ENCODE measurements at regions not wholly inside any gene's neighbourhood (a gene's known extent, or its start where the extent isn't known, plus 50 kb on each side); places are given as distances from the start of the nearest gene placed in this dataset.
"Not testable (repeated sequence)": the region's sequence is repeated elsewhere in the genome, so short reads cannot be mapped to it uniquely, and the experiment has no call there.

DNA sequence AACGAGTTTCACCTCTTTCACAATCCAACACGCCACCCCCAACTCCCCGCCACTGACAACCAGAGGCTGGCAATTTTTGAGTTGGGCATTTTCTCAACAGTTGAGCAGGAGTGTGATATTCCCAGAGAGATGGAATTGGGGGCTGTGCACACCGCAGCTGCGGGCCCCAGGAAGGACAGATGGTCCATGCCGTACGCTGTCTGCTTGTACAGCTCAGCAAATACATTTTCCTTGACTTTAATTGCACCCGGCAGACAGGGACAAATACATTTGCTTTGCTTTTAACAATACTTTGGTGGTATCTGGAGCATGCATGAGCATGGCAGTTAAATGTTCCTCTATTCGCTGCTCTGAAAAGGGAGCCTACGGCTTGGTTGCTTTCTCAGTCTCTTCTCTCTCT lies 354.2 kb upstream of the DPP6 start:
- H3K4me1 Mint-ChIP-seq (ENCODE audit: low read depth), result no peaks in the 10 kb centered on the region
- H3K36me3 Mint-ChIP-seq (ENCODE audit: low read depth), result no peaks in the 10 kb centered on the region
- TF ChIP-seq, protein P1, sequence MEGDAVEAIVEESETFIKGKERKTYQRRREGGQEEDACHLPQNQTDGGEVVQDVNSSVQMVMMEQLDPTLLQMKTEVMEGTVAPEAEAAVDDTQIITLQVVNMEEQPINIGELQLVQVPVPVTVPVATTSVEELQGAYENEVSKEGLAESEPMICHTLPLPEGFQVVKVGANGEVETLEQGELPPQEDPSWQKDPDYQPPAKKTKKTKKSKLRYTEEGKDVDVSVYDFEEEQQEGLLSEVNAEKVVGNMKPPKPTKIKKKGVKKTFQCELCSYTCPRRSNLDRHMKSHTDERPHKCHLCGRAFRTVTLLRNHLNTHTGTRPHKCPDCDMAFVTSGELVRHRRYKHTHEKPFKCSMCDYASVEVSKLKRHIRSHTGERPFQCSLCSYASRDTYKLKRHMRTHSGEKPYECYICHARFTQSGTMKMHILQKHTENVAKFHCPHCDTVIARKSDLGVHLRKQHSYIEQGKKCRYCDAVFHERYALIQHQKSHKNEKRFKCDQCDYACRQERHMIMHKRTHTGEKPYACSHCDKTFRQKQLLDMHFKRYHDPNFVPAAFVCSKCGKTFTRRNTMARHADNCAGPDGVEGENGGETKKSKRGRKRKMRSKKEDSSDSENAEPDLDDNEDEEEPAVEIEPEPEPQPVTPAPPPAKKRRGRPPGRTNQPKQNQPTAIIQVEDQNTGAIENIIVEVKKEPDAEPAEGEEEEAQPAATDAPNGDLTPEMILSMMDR (IDR thresholded peaks at IDR 0.05), result no peak
- no peak overlapping the region for H3K4me3 Mint-ChIP-seq
- intact Hi-C loops (cut with micrococcal nuclease), result no loop called here
- no peaks in the 10 kb centered on the region for H3K27me3 Mint-ChIP-seq
- H3K9me3 Mint-ChIP-seq, result peaks cover 2% of the 10 kb centered on the region
- POLR2A ChIA-PET, result no interaction called here
- DNase-seq (no peak), ATAC-seq (no peak)
- CTCF ChIA-PET, result no interaction called here
- no peak overlapping the region for H3K27ac Mint-ChIP-seq

DNA sequence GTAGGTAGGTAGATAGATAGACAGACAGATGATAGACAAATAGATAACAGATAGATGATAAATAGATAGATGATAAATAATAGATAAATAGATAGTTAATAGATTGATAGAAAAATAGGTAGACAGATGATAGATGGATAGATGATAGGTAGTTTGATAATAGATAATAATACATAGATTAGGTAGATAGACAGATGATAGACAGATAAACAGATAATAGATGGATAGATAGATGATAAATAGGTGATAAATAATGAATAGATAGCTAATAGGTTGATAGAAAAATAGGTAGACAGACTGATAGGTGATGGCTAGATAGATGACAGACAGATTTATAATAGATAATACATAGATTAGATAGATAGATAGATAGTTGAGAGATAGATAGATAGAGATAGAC lies 350.5 kb upstream of the DPP6 start:
- peaks cover 2% of the 10 kb centered on the region for H3K9me3 Mint-ChIP-seq
- ChIA-PET CTCF (no interaction called here), POLR2A (no interaction called here)
- TF ChIP-seq, protein P1 (IDR thresholded peaks at IDR 0.05), result no peak
- no peak for ATAC-seq
- H3K27ac Mint-ChIP-seq, result no peak overlapping the region
- no peaks in the 10 kb centered on the region for H3K27me3 Mint-ChIP-seq
- no peaks in the 10 kb centered on the region for H3K36me3 Mint-ChIP-seq (ENCODE audit: low read depth)
- DNase-seq, result no peak
- intact Hi-C loops (cut with micrococcal nuclease), result no loop called here
- no peak overlapping the region for H3K4me3 Mint-ChIP-seq
- H3K4me1 Mint-ChIP-seq (ENCODE audit: low read depth), result no peaks in the 10 kb centered on the region

DNA sequence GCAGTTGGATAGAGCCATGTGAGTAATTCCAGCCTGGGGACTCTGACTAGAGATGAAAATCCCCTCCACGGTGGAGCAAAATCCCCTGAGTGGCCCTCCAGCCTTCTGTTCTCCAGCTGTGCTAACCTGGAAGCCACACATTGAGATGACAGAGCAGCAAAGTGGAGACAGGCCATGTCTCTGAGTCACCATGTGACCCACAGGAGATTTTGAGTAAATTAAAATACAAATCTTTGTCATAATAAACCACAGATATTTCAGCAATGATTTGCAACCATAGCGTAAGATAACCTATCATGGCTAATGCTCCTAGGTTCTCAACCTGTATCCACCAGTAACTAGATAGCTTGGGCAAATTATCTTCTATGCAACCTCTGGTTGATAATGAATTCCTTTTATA lies 328.3 kb upstream of the DPP6 start:
- H3K36me3 Mint-ChIP-seq (ENCODE audit: low read depth); intact Hi-C loops (cut with micrococcal nuclease); H3K9me3 Mint-ChIP-seq; ATAC-seq; H3K4me1 Mint-ChIP-seq (ENCODE audit: low read depth); H3K4me3 Mint-ChIP-seq; POLR2A ChIA-PET; CTCF ChIA-PET; H3K27ac Mint-ChIP-seq; DNase-seq; H3K27me3 Mint-ChIP-seq: not testable (repeated sequence)

DNA sequence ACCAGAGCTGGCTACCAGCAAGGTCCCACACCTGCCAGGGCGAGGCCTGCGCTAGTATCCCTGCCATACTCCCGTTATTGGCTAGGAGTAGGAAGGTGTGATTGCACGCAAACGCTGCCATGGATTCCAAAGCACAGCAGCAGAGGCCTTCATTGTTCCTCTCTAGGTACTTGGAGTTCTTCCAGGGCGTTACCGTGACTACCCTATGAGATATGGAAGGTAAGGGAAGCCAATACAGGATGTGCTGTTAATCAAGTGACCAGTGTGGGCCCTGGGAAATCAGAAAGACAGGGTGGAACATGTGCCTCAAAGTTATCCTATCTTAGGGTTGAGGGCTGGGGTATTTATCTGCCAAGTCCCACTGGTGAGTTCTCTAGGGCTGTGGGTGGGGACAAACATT lies 320.7 kb upstream of the DPP6 start:
- H3K9me3 Mint-ChIP-seq; H3K4me3 Mint-ChIP-seq; H3K27ac Mint-ChIP-seq; H3K4me1 Mint-ChIP-seq (ENCODE audit: low read depth); CTCF ChIA-PET; intact Hi-C loops (cut with micrococcal nuclease); POLR2A ChIA-PET; ATAC-seq; H3K36me3 Mint-ChIP-seq (ENCODE audit: low read depth); DNase-seq; H3K27me3 Mint-ChIP-seq: not testable (repeated sequence)

DNA sequence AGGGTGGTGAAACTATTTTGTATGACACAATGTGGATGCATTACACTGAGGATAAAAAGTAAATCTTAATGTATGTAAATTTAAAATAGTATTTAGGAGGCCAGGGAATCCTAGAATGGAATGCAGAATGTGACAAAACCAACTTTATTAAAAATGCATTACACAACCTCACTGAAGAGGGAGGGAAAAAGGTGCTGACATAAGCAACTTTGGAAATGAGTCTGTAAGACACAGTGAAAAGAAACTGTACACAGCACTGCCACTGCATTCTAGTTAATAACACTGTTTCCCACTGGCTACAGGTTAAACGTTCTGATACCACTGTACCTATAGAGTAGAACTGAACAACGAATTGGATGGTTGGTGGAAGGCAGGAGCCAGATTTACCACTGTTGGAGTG lies 308.8 kb upstream of the DPP6 start:
- intact Hi-C loops (cut with micrococcal nuclease); DNase-seq; H3K36me3 Mint-ChIP-seq (ENCODE audit: low read depth); H3K27me3 Mint-ChIP-seq; CTCF ChIA-PET; H3K4me1 Mint-ChIP-seq (ENCODE audit: low read depth); POLR2A ChIA-PET; ATAC-seq; H3K4me3 Mint-ChIP-seq; H3K27ac Mint-ChIP-seq: not testable (repeated sequence)
- H3K9me3 Mint-ChIP-seq, result peaks cover 13% of the 10 kb centered on the region

DNA sequence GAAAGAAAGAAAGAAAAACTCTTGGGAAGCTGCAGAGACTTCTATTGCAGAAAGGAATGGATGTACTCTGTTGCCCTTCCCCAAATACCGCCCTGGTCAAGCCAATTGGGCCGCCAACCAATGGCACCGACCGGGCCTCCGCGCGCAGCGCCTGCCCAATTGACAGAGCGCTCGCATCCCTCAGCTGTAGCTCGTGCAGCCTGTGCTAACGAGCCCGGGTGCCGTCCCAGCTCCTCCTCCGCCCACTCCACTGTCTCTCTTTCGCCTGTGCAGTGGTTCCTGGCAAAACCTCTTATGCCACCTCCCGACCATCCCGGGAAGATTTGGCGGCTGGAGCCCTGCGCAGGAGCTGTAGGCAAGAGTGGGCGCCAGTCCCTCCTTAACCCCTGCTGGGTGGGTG lies 304.2 kb upstream of the DPP6 start:
- H3K27me3 Mint-ChIP-seq; ATAC-seq; POLR2A ChIA-PET; DNase-seq; H3K4me3 Mint-ChIP-seq; intact Hi-C loops (cut with micrococcal nuclease); H3K27ac Mint-ChIP-seq; CTCF ChIA-PET; H3K4me1 Mint-ChIP-seq (ENCODE audit: low read depth); H3K36me3 Mint-ChIP-seq (ENCODE audit: low read depth): not testable (repeated sequence)
- H3K9me3 Mint-ChIP-seq, result peaks cover 11% of the 10 kb centered on the region

DNA sequence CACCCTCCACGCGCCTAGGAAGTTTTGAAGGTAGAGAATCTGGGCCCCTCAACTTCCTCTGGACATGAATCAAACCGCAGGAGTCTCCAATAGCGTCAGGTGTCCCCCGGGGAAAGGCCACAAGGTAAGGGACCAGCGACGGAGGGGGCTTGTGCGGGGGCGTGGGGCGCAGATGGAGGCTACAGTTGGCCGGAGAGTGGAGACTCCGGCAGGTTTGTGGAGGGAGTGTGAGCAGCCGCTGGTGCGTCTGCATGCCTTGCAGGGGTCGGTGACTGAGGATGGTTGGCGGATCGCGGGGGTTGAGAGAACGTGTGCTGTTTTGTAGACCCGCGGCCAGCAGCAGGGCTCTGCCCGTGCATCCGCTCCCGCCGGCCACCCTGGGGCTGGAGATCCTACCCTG lies 303.3 kb upstream of the DPP6 start:
- H3K27ac Mint-ChIP-seq; H3K27me3 Mint-ChIP-seq; DNase-seq; H3K4me3 Mint-ChIP-seq; intact Hi-C loops (cut with micrococcal nuclease); H3K4me1 Mint-ChIP-seq (ENCODE audit: low read depth); CTCF ChIA-PET; ATAC-seq; H3K36me3 Mint-ChIP-seq (ENCODE audit: low read depth); POLR2A ChIA-PET: not testable (repeated sequence)
- H3K9me3 Mint-ChIP-seq, result peaks cover 11% of the 10 kb centered on the region

DNA sequence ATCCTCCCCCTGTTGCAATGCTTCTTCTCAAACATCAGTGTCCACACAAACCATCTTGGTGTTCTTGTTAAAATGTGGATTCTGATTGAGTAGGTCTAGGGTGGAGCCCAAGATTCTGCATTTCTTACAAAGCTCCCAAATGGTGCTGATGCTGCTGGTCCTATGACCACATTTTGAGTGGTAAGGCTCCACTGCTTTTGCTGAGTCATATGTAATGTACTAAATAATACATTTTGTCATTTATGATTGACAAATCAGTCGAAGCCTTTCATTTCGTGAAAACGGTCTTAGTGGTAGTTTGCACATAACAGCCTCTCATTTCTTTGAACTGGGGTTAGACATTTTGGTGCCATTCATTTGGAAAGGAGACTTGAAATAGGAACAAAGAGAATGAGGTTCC lies 286.3 kb upstream of the DPP6 start:
- POLR2A ChIA-PET; ATAC-seq; H3K36me3 Mint-ChIP-seq (ENCODE audit: low read depth); DNase-seq; H3K27me3 Mint-ChIP-seq; intact Hi-C loops (cut with micrococcal nuclease); H3K27ac Mint-ChIP-seq; H3K4me1 Mint-ChIP-seq (ENCODE audit: low read depth); CTCF ChIA-PET; H3K4me3 Mint-ChIP-seq; H3K9me3 Mint-ChIP-seq: not testable (repeated sequence)

DNA sequence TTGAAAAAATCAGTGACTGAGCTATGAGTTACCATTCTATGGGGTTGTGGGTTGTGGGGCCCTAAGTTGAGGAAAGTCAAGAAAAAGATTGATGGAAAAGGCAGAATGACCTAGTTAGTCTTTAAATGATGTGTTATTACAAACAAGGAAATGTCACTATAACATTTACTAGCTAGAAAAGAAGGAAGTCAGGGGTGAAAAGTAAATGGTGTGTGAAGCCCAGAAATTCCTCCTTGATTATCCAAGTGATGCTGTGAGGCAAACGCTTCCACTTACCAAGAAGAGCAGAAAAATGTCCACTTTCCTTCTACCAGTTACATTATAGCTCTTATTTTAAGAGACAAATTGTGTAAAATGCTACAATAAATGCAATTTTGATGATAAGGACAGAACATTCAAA lies 285.3 kb upstream of the DPP6 start:
- H3K9me3 Mint-ChIP-seq; H3K4me1 Mint-ChIP-seq (ENCODE audit: low read depth); H3K27me3 Mint-ChIP-seq; DNase-seq; H3K27ac Mint-ChIP-seq; ATAC-seq; CTCF ChIA-PET; POLR2A ChIA-PET; H3K4me3 Mint-ChIP-seq; intact Hi-C loops (cut with micrococcal nuclease); H3K36me3 Mint-ChIP-seq (ENCODE audit: low read depth): not testable (repeated sequence)

All from activated CD8-positive, alpha-beta T cell treated with anti-CD3 and anti-CD28 coated beads for 36 hours (primary cell).